NCI-H2029 treated with DMSO at 0.1 percent for 48 hours (cell line): ENCODE measurements at regions not wholly inside any gene's neighbourhood (a gene's known extent, or its start where the extent isn't known, plus 50 kb on each side); places are given as distances from the start of the nearest gene placed in this dataset.
"Not testable (repeated sequence)": the region's sequence is repeated elsewhere in the genome, so short reads cannot be mapped to it uniquely, and the experiment has no call there.

Source experiments
- DNase-seq: peaks from one replicate; lab custom pipeline; 2025; lab: John Stamatoyannopoulos, UW

DNA sequence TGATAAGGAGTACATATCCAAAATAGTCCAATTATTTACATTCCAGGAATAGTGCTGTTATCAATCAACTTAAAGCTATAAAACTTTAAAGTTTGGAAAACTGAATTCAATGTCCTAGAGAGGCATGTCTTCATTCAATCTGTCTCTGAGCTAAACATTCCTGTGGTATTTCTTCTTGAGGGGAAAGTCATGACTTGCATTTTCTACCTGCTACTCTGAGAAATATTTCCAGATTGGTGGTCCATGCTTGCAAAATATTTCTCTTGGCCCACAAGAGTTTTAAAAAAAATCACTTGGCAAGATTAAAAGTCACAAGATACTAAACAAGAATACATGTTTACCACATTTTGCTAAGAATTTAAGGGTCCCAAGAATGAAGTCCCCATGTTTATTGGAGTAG lies 63.6 kb upstream of the HGF start:
- DNase-seq, result no peak

GRCh38 chr7:81831883-81832282 lies 62.0 kb upstream of the HGF start:
- no peak for DNase-seq

GRCh38 chr7:81829511-81829910 lies 59.7 kb upstream of the HGF start:
- DNase-seq, result not testable (repeated sequence)

GRCh38 chr7:81822811-81823210 lies 53.0 kb upstream of the HGF start:
- DNase-seq, result no peak

DNA sequence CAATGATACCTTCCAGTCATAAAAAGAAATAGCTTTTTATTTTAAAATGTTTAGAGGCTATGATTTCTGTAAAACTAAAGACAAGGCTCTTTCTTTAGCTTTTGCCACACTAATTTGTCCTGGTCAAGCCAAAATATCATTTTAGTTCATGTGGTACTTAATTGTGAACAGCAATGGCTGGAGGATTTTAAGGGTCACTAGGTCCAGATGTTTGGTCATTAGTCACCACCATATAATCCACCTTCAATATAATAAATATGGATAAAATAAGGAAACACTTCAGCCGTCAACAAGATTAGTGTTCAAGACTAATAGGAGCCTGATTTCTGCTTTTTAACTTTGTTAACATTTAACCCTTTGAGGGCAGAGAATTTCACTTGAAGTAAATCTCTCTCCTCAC lies 50.0 kb upstream of the HGF start:
- no peak for DNase-seq
